Mesenchymal stem cell (in vitro differentiated cells and primary cell): ENCODE measurements at regions not wholly inside any gene's neighbourhood (a gene's known extent, or its start where the extent isn't known, plus 50 kb on each side); places are given as distances from the start of the nearest gene placed in this dataset.

ENCODE experiments used
- DNase-seq: peaks from one replicate; pipeline ENCODE4 v3.0.0-alpha.2; 2013
- H2AFZ ChIP-seq: one replicate; pipeline ENCODE4 v1.6.1; 2013; ENCODE audit warnings: low read depth, mild to moderate bottlenecking, control low read depth, inconsistent platforms, low read length, moderate library complexity
- H2AK5ac ChIP-seq: 2 replicates; pipeline ENCODE4 v1.6.1; 2013; ENCODE audit warnings: low read length, moderate library complexity, mild to moderate bottlenecking, inconsistent platforms; ENCODE audit not compliant: severe bottlenecking
- H2BK120ac ChIP-seq: one replicate; pipeline ENCODE4 v1.6.1; 2013; ENCODE audit warnings: low read depth, mild to moderate bottlenecking, inconsistent platforms, low read length, moderate library complexity
- H2BK12ac ChIP-seq, 2 experiments: one replicate each; pipeline ENCODE4 v1.6.1; 2013; ENCODE audit warnings: inconsistent platforms in 2 of 2, low read length in 2 of 2, mild to moderate bottlenecking in 2 of 2, moderate library complexity in 2 of 2, control low read depth in 1 of 2
- H2BK15ac ChIP-seq: one replicate; pipeline ENCODE4 v1.6.1; 2013; ENCODE audit warnings: mild to moderate bottlenecking, low read depth, inconsistent platforms; ENCODE audit not compliant: poor library complexity, severe bottlenecking
- H2BK5ac ChIP-seq: 2 replicates; pipeline ENCODE4 v1.6.1; 2013; ENCODE audit warnings: low read depth, mild to moderate bottlenecking, low read length, control low read depth, inconsistent platforms; ENCODE audit not compliant: poor library complexity, severe bottlenecking
- H3K14ac ChIP-seq, 2 experiments: one replicate each; pipeline ENCODE4 v1.6.1; 2013; ENCODE audit warnings: inconsistent platforms in 2 of 2, low read length in 2 of 2, control low read depth in 1 of 2, mild to moderate bottlenecking in 1 of 2, moderate library complexity in 1 of 2
- H3K18ac ChIP-seq, 2 experiments: one replicate each; pipeline ENCODE4 v1.6.1; 2013; ENCODE audit warnings: inconsistent platforms in 2 of 2, low read length in 2 of 2, control low read depth in 1 of 2, low read depth in 1 of 2, mild to moderate bottlenecking in 1 of 2
- H3K23ac ChIP-seq, 2 experiments: one replicate each; pipeline ENCODE4 v1.6.1; 2013; ENCODE audit warnings: inconsistent platforms in 2 of 2, low read length in 2 of 2, mild to moderate bottlenecking in 2 of 2, moderate library complexity in 2 of 2, control low read depth in 1 of 2
- H3K27ac ChIP-seq: 2 replicates; pipeline ENCODE4 v1.5.1; 2013; ENCODE audit warnings: mild to moderate bottlenecking, moderate library complexity, low read length, control low read depth, inconsistent platforms; ENCODE audit not compliant: poor library complexity, severe bottlenecking
- H3K27me3 ChIP-seq, 2 experiments: 2 replicates each; pipeline versions ENCODE4 v1.6.1 to v1.7.0; 2013; ENCODE audit warnings: low read length in 2 of 2, mild to moderate bottlenecking in 2 of 2, moderate library complexity in 2 of 2, control low read depth in 1 of 2, inconsistent platforms in 1 of 2; ENCODE audit not compliant: control insufficient read depth in 1 of 2, insufficient read depth in 1 of 2
- H3K36me3 ChIP-seq, 2 experiments: 2 replicates each; pipeline versions ENCODE4 v1.6.1 to v1.7.0; 2013; ENCODE audit warnings: low read length in 2 of 2, control low read depth in 1 of 2, inconsistent platforms in 1 of 2, low read depth in 1 of 2, mild to moderate bottlenecking in 1 of 2; ENCODE audit not compliant: insufficient read depth in 2 of 2, control insufficient read depth in 1 of 2
- H3K4ac ChIP-seq, 2 experiments: one replicate each; pipeline ENCODE4 v1.6.1; 2013; ENCODE audit warnings: inconsistent platforms in 2 of 2, low read length in 2 of 2, mild to moderate bottlenecking in 2 of 2, moderate library complexity in 2 of 2, control low read depth in 1 of 2, low read depth in 1 of 2
- H3K4me1 ChIP-seq: 2 replicates; pipeline ENCODE4 v1.6.1; 2013; ENCODE audit warnings: low read depth, low read length, control low read depth; ENCODE audit not compliant: control insufficient read depth, insufficient read depth
- H3K4me2 ChIP-seq: 2 replicates; pipeline ENCODE4 v1.6.1; 2013; ENCODE audit warnings: low read length, mild to moderate bottlenecking, inconsistent platforms; ENCODE audit not compliant: poor library complexity, severe bottlenecking
- H3K4me3 ChIP-seq, 2 experiments: 2 replicates each; pipeline versions ENCODE4 v1.5.1 to v1.7.0; 2013; ENCODE audit warnings: low read length in 2 of 2, mild to moderate bottlenecking in 2 of 2, control low read depth in 1 of 2, low read depth in 1 of 2; ENCODE audit not compliant: insufficient read depth in 1 of 2
- H3K79me1 ChIP-seq: replicated peaks from 2 replicates; pipeline ENCODE4 v1.6.1; 2013; ENCODE audit warnings: mild to moderate bottlenecking, control low read depth, low read length, inconsistent platforms; ENCODE audit not compliant: poor library complexity, severe bottlenecking
- H3K9ac ChIP-seq: 2 replicates; pipeline ENCODE4 v1.7.0; 2013; ENCODE audit warnings: mild to moderate bottlenecking, low read length, moderate library complexity
- H3K9me3 ChIP-seq: 2 replicates; pipeline ENCODE4 v1.7.0; 2013; ENCODE audit warnings: mild to moderate bottlenecking, low read length; ENCODE audit not compliant: control insufficient read depth
- H4K8ac ChIP-seq: one replicate; pipeline ENCODE4 v1.6.1; 2013; ENCODE audit warnings: inconsistent platforms, mild to moderate bottlenecking, low read length, moderate library complexity
- H4K91ac ChIP-seq: one replicate; pipeline ENCODE4 v1.6.1; 2013; ENCODE audit warnings: mild to moderate bottlenecking, low read length, inconsistent platforms
- WGBS: methylation state at CpG from one replicate; pipeline ENCODE4 v1.1.7; 2013; ENCODE audit warnings: mixed read lengths; 5-methylcytosine and 5-hydroxymethylcytosine counted together

GRCh38 chrX:40152173-40152711, 54.5 kb upstream of the BCOR start:
- H3K4ac ChIP-seq: peak overlapping the region; percentile 3 to 75
- H3K27ac ChIP-seq: no peak overlapping the region
- peak overlapping the region; percentile 75 for H3K4me2 ChIP-seq
- no peak overlapping the region for H2AK5ac ChIP-seq
- peaks cover 3% of the 10 kb centered on the region for H3K79me1 ChIP-seq
- peaks cover 58% of the 10 kb centered on the region for H3K4me1 ChIP-seq
- no peaks in the 10 kb centered on the region for H3K9me3 ChIP-seq
- peak overlapping the region; percentile 89 for H2BK120ac ChIP-seq
- H3K18ac ChIP-seq: peak overlapping the region; percentile 41 to 75
- peaks cover 0 to 52% of the 10 kb centered on the region in 2 experiments for H3K27me3 ChIP-seq
- H3K4me3 ChIP-seq: peak overlapping the region; percentile 12 to 71
- 0% methylated on average over 7 of the region's 42 CpGs for WGBS
- no peak overlapping the region for H3K9ac ChIP-seq
- H2BK15ac ChIP-seq: no peak overlapping the region
- no peak overlapping the region for H3K23ac ChIP-seq
- peak overlapping the region; percentile 84 for H4K8ac ChIP-seq
- no peak overlapping the region for H3K14ac ChIP-seq
- no peak overlapping the region for H2BK5ac ChIP-seq
- no peaks in the 10 kb centered on the region for H3K36me3 ChIP-seq
- H2AFZ ChIP-seq: no peak overlapping the region
- peak overlapping the region in 1 of 2 experiments; percentile 83 for H2BK12ac ChIP-seq
- H4K91ac ChIP-seq: peak overlapping the region; percentile 61
- peak; percentile 49 for DNase-seq

GRCh38 chrX:40151211-40152172, 53.7 kb upstream of the BCOR start:
- peak overlapping the region in 1 of 2 experiments; percentile 49 for H3K4ac ChIP-seq
- peak overlapping the region; percentile 80 for H4K91ac ChIP-seq
- peak overlapping the region; percentile 89 for H2BK120ac ChIP-seq
- DNase-seq: peak; percentile 69
- peaks cover 57% of the 10 kb centered on the region for H3K4me1 ChIP-seq
- no peak overlapping the region for H3K4me3 ChIP-seq
- no peak overlapping the region for H3K9ac ChIP-seq
- H3K79me1 ChIP-seq: peaks cover 5% of the 10 kb centered on the region
- no peaks in the 10 kb centered on the region for H3K9me3 ChIP-seq
- peak overlapping the region; percentile 75 for H3K4me2 ChIP-seq
- no peak overlapping the region for H3K23ac ChIP-seq
- WGBS: 17% methylated on average over 35 of the region's 60 CpGs
- H3K36me3 ChIP-seq: no peaks in the 10 kb centered on the region
- H2BK12ac ChIP-seq: peak overlapping the region; percentile 66 to 78
- peak overlapping the region; percentile 70 to 76 for H3K18ac ChIP-seq
- H3K27me3 ChIP-seq: peaks cover 0 to 53% of the 10 kb centered on the region in 2 experiments
- peak overlapping the region in 1 of 2 experiments; percentile 28 for H3K14ac ChIP-seq
- H2BK15ac ChIP-seq: peak overlapping the region; percentile 7
- H2BK5ac ChIP-seq: no peak overlapping the region
- no peak overlapping the region for H2AFZ ChIP-seq
- H2AK5ac ChIP-seq: peak overlapping the region; percentile 65
- H3K27ac ChIP-seq: no peak overlapping the region
- peak overlapping the region; percentile 54 for H4K8ac ChIP-seq

- no peak overlapping the region for H3K27ac ChIP-seq
- peaks cover 50% of the 10 kb centered on the region for H3K4me1 ChIP-seq
- H4K91ac ChIP-seq: no peak overlapping the region
- H3K4ac ChIP-seq: peak overlapping the region in 1 of 2 experiments; percentile 37
- no peak overlapping the region for H4K8ac ChIP-seq
- no peak overlapping the region for H3K9ac ChIP-seq
- no peaks in the 10 kb centered on the region for H3K36me3 ChIP-seq
- no peak overlapping the region for H2BK15ac ChIP-seq
- DNase-seq: peak; percentile 39
- H2AFZ ChIP-seq: no peak overlapping the region
- WGBS: 62% methylated on average over 6 of the region's 6 CpGs
- H3K14ac ChIP-seq: no peak overlapping the region
- H2BK5ac ChIP-seq: no peak overlapping the region
- no peaks in the 10 kb centered on the region for H3K9me3 ChIP-seq
- peaks cover 5% of the 10 kb centered on the region for H3K79me1 ChIP-seq
- peaks cover 0 to 60% of the 10 kb centered on the region in 2 experiments for H3K27me3 ChIP-seq
- no peak overlapping the region for H2AK5ac ChIP-seq
- peak overlapping the region in 1 of 2 experiments; percentile 9 for H3K23ac ChIP-seq
- peak overlapping the region in 1 of 2 experiments; percentile 76 for H3K18ac ChIP-seq
- H2BK120ac ChIP-seq: no peak overlapping the region
- H3K4me2 ChIP-seq: no peak overlapping the region
- H2BK12ac ChIP-seq: peak overlapping the region in 1 of 2 experiments; percentile 78
- no peak overlapping the region for H3K4me3 ChIP-seq
These were observed 52.7 kb upstream of the BCOR start for GRCh38 chrX:40150503-40150902.
